NCI-H2029 (cell line): ENCODE measurements at regions not wholly inside any gene's neighbourhood (a gene's known extent, or its start where the extent isn't known, plus 50 kb on each side); places are given as distances from the start of the nearest gene placed in this dataset.
A peak's percentile ranks its signal among the peaks of the same experiment; 100 is the strongest.

Source experiments
- DNase-seq: peaks from one replicate; lab custom pipeline; 2025; lab: John Stamatoyannopoulos, UW

GRCh38 chr17:69605571-69605970 lies 191.1 kb downstream of the MAP2K6 start:
- DNase-seq = no peak

- DNase-seq = no peak
Measured at GRCh38 chr17:69606142-69606800, 191.8 kb downstream of the MAP2K6 start.

- peak; percentile 17 for DNase-seq
Measured at GRCh38 chr17:69607162-69607834, 192.8 kb downstream of the MAP2K6 start.

GRCh38 chr17:69608141-69608540 lies 193.6 kb downstream of the MAP2K6 start:
- DNase-seq = no peak

- DNase-seq = no peak
Measured at GRCh38 chr17:69608808-69609472, 194.4 kb downstream of the MAP2K6 start.

- DNase-seq = no peak
Measured at GRCh38 chr17:69609473-69610305, 195.2 kb downstream of the MAP2K6 start.

GRCh38 chr17:69620363-69620762 lies 205.9 kb downstream of the MAP2K6 start:
- DNase-seq = no peak

GRCh38 chr17:69625474-69625873 lies 211.0 kb downstream of the MAP2K6 start:
- DNase-seq = no peak

GRCh38 chr17:69630056-69630635 lies 215.6 kb downstream of the MAP2K6 start:
- DNase-seq = no peak

GRCh38 chr17:69634844-69635243 lies 220.3 kb downstream of the MAP2K6 start:
- DNase-seq = no peak

GRCh38 chr17:69637446-69638156 lies 223.1 kb downstream of the MAP2K6 start:
- no peak for DNase-seq

- DNase-seq = no peak
Measured at GRCh38 chr17:69639096-69639495, 224.6 kb downstream of the MAP2K6 start.

- DNase-seq = no peak
Measured at GRCh38 chr17:69640073-69640472, 225.6 kb downstream of the MAP2K6 start.

GRCh38 chr17:69643686-69644085 lies 229.2 kb downstream of the MAP2K6 start:
- DNase-seq = no peak

GRCh38 chr17:69646729-69647128 lies 232.2 kb downstream of the MAP2K6 start:
- no peak for DNase-seq

GRCh38 chr17:69650881-69651280 lies 236.4 kb downstream of the MAP2K6 start:
- DNase-seq = no peak

GRCh38 chr17:69651921-69652320 lies 237.4 kb downstream of the MAP2K6 start:
- no peak for DNase-seq

- no peak for DNase-seq
Measured at GRCh38 chr17:69654981-69655855, 240.7 kb downstream of the MAP2K6 start.

- no peak for DNase-seq
Measured at GRCh38 chr17:69655902-69656301, 241.4 kb downstream of the MAP2K6 start.

GRCh38 chr17:69669441-69670178 lies 255.1 kb downstream of the MAP2K6 start:
- DNase-seq = peak; percentile 25
